HCT116 (cell line): ENCODE measurements at regions not wholly inside any gene's neighbourhood (a gene's known extent, or its start where the extent isn't known, plus 50 kb on each side); places are given as distances from the start of the nearest gene placed in this dataset.

Experiments
- ATF3 ChIP-seq: IDR thresholded peaks from 2 replicates; pipeline ENCODE4 v1.6.1; 2012
- EZH2 ChIP-seq: fragments of 200-600 bp; sonication (generic); IDR thresholded peaks from 2 replicates; pipeline ENCODE4 v1.6.1; 2017; ENCODE audit warnings: antibody characterized with exemption, mixed run types
- POLR2A ChIP-seq: IDR thresholded peaks from 2 replicates; pipeline ENCODE4 v1.7.0; 2011; ENCODE audit warnings: borderline replicate concordance; ENCODE audit not compliant: insufficient read depth, insufficient read length; ENCODE audit errors: extremely low read depth
- POLR2AphosphoS5 ChIP-seq: IDR thresholded peaks from 2 replicates; pipeline ENCODE4 v1.6.1; 2011; ENCODE audit warnings: mild to moderate bottlenecking, low read depth, low read length, moderate library complexity
- SIN3A ChIP-seq: IDR thresholded peaks from 2 replicates; pipeline ENCODE4 v1.6.1; 2012; ENCODE audit warnings: low read depth
- SP1 ChIP-seq: IDR thresholded peaks from 2 replicates; pipeline ENCODE4 v1.6.1; 2012; ENCODE audit warnings: low read depth
- SRF ChIP-seq: IDR thresholded peaks from 2 replicates; pipeline ENCODE4 v1.6.1; 2012; ENCODE audit warnings: low read depth
- TCF7L2 ChIP-seq: IDR thresholded peaks from 2 replicates; pipeline ENCODE4 v1.7.0; 2011; ENCODE audit warnings: borderline replicate concordance, inconsistent platforms; ENCODE audit not compliant: insufficient read depth, insufficient read length; ENCODE audit errors: extremely low read depth
- YY1 ChIP-seq: IDR thresholded peaks from 2 replicates; pipeline ENCODE4 v1.6.1; 2011; ENCODE audit warnings: low read length, low read depth, moderate library complexity, mild to moderate bottlenecking; ENCODE audit not compliant: insufficient replicate concordance; ENCODE audit errors: extremely low read depth
- TF ChIP-seq, protein P1 (sequence below), 3 experiments: fragments of 200-600 bp in 1 of 3; sonication (generic) in 1 of 3; IDR thresholded peaks in 2 of 3; conservative IDR thresholded peaks in 1 of 3; 2 replicates each; pipeline ENCODE4 v1.5.1; 2012 to 2017; ENCODE audit warnings: low read depth in 2 of 3, low read length in 2 of 3, antibody characterized with exemption in 1 of 3, borderline replicate concordance in 1 of 3, control low read depth in 1 of 3, mild to moderate bottlenecking in 1 of 3, mixed read lengths in 1 of 3, mixed run types in 1 of 3, moderate library complexity in 1 of 3; ENCODE audit not compliant: insufficient read depth in 1 of 3
- TF ChIP-seq, protein P2 (sequence below): IDR thresholded peaks from 2 replicates; pipeline ENCODE4 v1.6.1; 2011; ENCODE audit warnings: mild to moderate bottlenecking, low read length, moderate library complexity; ENCODE audit not compliant: insufficient replicate concordance; ENCODE audit errors: extremely low read depth

GRCh38 chr4:126766241-126766640 is 866.5 kb upstream of the INTU start:
- TF ChIP-seq YY1 (no peak), SP1 (no peak), TCF7L2 (no peak), POLR2A (no peak), SRF (no peak), EZH2 (no peak), POLR2AphosphoS5 (no peak), SIN3A (no peak), ATF3 (no peak)
- TF ChIP-seq, protein P1, sequence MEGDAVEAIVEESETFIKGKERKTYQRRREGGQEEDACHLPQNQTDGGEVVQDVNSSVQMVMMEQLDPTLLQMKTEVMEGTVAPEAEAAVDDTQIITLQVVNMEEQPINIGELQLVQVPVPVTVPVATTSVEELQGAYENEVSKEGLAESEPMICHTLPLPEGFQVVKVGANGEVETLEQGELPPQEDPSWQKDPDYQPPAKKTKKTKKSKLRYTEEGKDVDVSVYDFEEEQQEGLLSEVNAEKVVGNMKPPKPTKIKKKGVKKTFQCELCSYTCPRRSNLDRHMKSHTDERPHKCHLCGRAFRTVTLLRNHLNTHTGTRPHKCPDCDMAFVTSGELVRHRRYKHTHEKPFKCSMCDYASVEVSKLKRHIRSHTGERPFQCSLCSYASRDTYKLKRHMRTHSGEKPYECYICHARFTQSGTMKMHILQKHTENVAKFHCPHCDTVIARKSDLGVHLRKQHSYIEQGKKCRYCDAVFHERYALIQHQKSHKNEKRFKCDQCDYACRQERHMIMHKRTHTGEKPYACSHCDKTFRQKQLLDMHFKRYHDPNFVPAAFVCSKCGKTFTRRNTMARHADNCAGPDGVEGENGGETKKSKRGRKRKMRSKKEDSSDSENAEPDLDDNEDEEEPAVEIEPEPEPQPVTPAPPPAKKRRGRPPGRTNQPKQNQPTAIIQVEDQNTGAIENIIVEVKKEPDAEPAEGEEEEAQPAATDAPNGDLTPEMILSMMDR (IDR thresholded peaks at IDR 0.05 in 2 of 3, conservative IDR thresholded peaks at IDR 0.05 in 1 of 3; ENCODE audit: borderline replicate concordance in 1 of 3, insufficient read depth in 1 of 3, low read depth in 2 of 3, low read length in 2 of 3), result no peak
- TF ChIP-seq, protein P2, sequence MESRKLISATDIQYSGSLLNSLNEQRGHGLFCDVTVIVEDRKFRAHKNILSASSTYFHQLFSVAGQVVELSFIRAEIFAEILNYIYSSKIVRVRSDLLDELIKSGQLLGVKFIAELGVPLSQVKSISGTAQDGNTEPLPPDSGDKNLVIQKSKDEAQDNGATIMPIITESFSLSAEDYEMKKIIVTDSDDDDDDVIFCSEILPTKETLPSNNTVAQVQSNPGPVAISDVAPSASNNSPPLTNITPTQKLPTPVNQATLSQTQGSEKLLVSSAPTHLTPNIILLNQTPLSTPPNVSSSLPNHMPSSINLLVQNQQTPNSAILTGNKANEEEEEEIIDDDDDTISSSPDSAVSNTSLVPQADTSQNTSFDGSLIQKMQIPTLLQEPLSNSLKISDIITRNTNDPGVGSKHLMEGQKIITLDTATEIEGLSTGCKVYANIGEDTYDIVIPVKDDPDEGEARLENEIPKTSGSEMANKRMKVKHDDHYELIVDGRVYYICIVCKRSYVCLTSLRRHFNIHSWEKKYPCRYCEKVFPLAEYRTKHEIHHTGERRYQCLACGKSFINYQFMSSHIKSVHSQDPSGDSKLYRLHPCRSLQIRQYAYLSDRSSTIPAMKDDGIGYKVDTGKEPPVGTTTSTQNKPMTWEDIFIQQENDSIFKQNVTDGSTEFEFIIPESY, result no peak
